ENCODE measurements at regions not wholly inside any gene's neighbourhood (a gene's known extent, or its start where the extent isn't known, plus 50 kb on each side); places are given as distances from the start of the nearest gene placed in this dataset.

DNA sequence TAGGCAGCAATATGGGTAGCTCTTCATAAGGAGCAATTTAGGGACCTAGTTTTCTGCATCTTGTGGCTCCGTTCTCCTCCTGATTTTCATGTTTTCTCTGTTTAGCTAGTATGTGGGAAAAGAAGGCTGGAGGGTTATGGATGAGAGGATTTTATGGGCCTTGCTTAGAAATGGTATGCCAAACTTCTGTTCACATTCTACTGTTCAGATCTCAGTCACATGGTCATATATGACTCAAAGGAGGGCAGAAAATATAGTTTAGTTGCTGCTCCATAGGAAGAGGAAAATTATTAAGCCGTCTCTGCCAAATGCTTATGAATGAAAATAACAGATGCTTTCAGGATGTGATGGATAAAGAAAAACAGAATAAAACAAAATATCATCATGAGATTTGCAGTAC, 361.8 kb upstream of the CWC22 start:
- no peak for TF ChIP-seq POLR2A (IDR thresholded peaks at IDR 0.05)
- TF ChIP-seq, protein P1, sequence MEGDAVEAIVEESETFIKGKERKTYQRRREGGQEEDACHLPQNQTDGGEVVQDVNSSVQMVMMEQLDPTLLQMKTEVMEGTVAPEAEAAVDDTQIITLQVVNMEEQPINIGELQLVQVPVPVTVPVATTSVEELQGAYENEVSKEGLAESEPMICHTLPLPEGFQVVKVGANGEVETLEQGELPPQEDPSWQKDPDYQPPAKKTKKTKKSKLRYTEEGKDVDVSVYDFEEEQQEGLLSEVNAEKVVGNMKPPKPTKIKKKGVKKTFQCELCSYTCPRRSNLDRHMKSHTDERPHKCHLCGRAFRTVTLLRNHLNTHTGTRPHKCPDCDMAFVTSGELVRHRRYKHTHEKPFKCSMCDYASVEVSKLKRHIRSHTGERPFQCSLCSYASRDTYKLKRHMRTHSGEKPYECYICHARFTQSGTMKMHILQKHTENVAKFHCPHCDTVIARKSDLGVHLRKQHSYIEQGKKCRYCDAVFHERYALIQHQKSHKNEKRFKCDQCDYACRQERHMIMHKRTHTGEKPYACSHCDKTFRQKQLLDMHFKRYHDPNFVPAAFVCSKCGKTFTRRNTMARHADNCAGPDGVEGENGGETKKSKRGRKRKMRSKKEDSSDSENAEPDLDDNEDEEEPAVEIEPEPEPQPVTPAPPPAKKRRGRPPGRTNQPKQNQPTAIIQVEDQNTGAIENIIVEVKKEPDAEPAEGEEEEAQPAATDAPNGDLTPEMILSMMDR (IDR thresholded peaks at IDR 0.05): no peak
